H9 (cell line): ENCODE measurements at regions not wholly inside any gene's neighbourhood (a gene's known extent, or its start where the extent isn't known, plus 50 kb on each side); places are given as distances from the start of the nearest gene placed in this dataset.

Experiments used
- DNase-seq: peaks from one replicate; pipeline ENCODE4 v3.0.0-alpha.2; 2017
- H2AFZ ChIP-seq: one replicate; pipeline ENCODE4 v1.6.1; 2013; ENCODE audit warnings: mild to moderate bottlenecking, low read length, control low read depth, moderate library complexity
- H2AK5ac ChIP-seq: 2 replicates; pipeline ENCODE4 v1.6.1; 2013; ENCODE audit warnings: low read length, control low read depth, mixed read lengths; ENCODE audit not compliant: insufficient read length
- H2BK120ac ChIP-seq: one replicate; pipeline ENCODE4 v1.6.1; 2013; ENCODE audit warnings: low read depth, mild to moderate bottlenecking, low read length, control low read depth, inconsistent platforms; ENCODE audit not compliant: poor library complexity, severe bottlenecking
- H2BK12ac ChIP-seq: 2 replicates; pipeline ENCODE4 v1.6.1; 2013; ENCODE audit warnings: low read length, control low read depth, mixed read lengths, low read depth; ENCODE audit not compliant: insufficient read length
- H2BK15ac ChIP-seq: 2 replicates; pipeline ENCODE4 v1.6.1; 2013; ENCODE audit warnings: low read depth, low read length, control low read depth
- H2BK20ac ChIP-seq: one replicate; pipeline ENCODE4 v1.6.1; 2013; ENCODE audit warnings: low read depth, mild to moderate bottlenecking, low read length, control low read depth, inconsistent platforms; ENCODE audit not compliant: poor library complexity, severe bottlenecking
- H2BK5ac ChIP-seq: 2 replicates; pipeline ENCODE4 v1.6.1; 2013; ENCODE audit warnings: low read length, control low read depth, mixed read lengths; ENCODE audit not compliant: insufficient read length
- H3K14ac ChIP-seq: 2 replicates; pipeline ENCODE4 v1.6.1; 2013; ENCODE audit warnings: low read length, control low read depth; ENCODE audit not compliant: insufficient read depth
- H3K18ac ChIP-seq: 2 replicates; pipeline ENCODE4 v1.6.1; 2013; ENCODE audit warnings: low read depth, mild to moderate bottlenecking, mixed read lengths, low read length, control low read depth; ENCODE audit not compliant: insufficient read length
- H3K23ac ChIP-seq: 2 replicates; pipeline ENCODE4 v1.6.1; 2013; ENCODE audit warnings: low read length, control low read depth, mixed read lengths, low read depth; ENCODE audit not compliant: insufficient read length
- H3K23me2 ChIP-seq: 2 replicates; pipeline ENCODE4 v1.6.1; 2013; ENCODE audit warnings: low read depth, mild to moderate bottlenecking, mixed read lengths, low read length, control low read depth; ENCODE audit not compliant: insufficient read length, poor library complexity, severe bottlenecking
- H3K27ac ChIP-seq: 2 replicates; pipeline ENCODE4 v1.5.1; 2013; ENCODE audit warnings: low read length, control low read depth, mixed read lengths, low read depth; ENCODE audit not compliant: insufficient read length
- H3K27me3 ChIP-seq: 2 replicates; pipeline ENCODE4 v1.6.1; 2013; ENCODE audit warnings: low read length, control low read depth, inconsistent platforms; ENCODE audit not compliant: insufficient read depth
- H3K4ac ChIP-seq: 2 replicates; pipeline ENCODE4 v1.6.1; 2013; ENCODE audit warnings: low read depth, mild to moderate bottlenecking, control low read depth, inconsistent platforms, low read length, moderate library complexity
- H3K4me1 ChIP-seq: 2 replicates; pipeline ENCODE4 v1.6.1; 2013; ENCODE audit warnings: low read length, control low read depth, inconsistent platforms; ENCODE audit not compliant: insufficient read depth
- H3K4me2 ChIP-seq: 2 replicates; pipeline ENCODE4 v1.6.1; 2013; ENCODE audit warnings: low read length, control low read depth, mixed read lengths; ENCODE audit not compliant: insufficient read length, insufficient read depth
- H3K56ac ChIP-seq: 2 replicates; pipeline ENCODE4 v1.6.1; 2013; ENCODE audit warnings: low read depth, mild to moderate bottlenecking, mixed read lengths, low read length, control low read depth; ENCODE audit not compliant: insufficient read length
- H3K79me1 ChIP-seq: 2 replicates; pipeline ENCODE4 v1.6.1; 2013; ENCODE audit warnings: low read depth, mild to moderate bottlenecking, moderate library complexity, low read length, control low read depth, inconsistent platforms; ENCODE audit not compliant: insufficient read depth, poor library complexity, severe bottlenecking
- H3K79me2 ChIP-seq: 2 replicates; pipeline ENCODE4 v1.6.1; 2013; ENCODE audit warnings: low read length, control low read depth, inconsistent platforms; ENCODE audit not compliant: insufficient read depth
- H3K9ac ChIP-seq: 2 replicates; pipeline ENCODE4 v1.6.1; 2013; ENCODE audit warnings: low read length, control low read depth, mixed read lengths; ENCODE audit not compliant: insufficient read length; ENCODE audit errors: extremely low read depth
- H3K9me3 ChIP-seq: one replicate; pipeline ENCODE4 v1.6.1; 2013; ENCODE audit warnings: low read depth, low read length, inconsistent platforms; ENCODE audit not compliant: control insufficient read depth
- H3T11ph ChIP-seq: one replicate; pipeline ENCODE4 v1.6.1; 2013; ENCODE audit warnings: mild to moderate bottlenecking, low read length, control low read depth, inconsistent platforms
- H4K20me1 ChIP-seq: one replicate; pipeline ENCODE4 v1.6.1; 2013; ENCODE audit not compliant: control insufficient read depth, insufficient read length, insufficient read depth
- H4K5ac ChIP-seq: 2 replicates; pipeline ENCODE4 v1.6.1; 2013; ENCODE audit warnings: low read depth, mild to moderate bottlenecking, mixed read lengths, low read length, control low read depth; ENCODE audit not compliant: insufficient read length
- H4K8ac ChIP-seq: replicated peaks from 2 replicates; pipeline ENCODE4 v1.6.1; 2013; ENCODE audit warnings: low read length, control low read depth, mixed read lengths, low read depth; ENCODE audit not compliant: insufficient read length
- H4K91ac ChIP-seq: 2 replicates; pipeline ENCODE4 v1.6.1; 2013; ENCODE audit warnings: low read depth, mild to moderate bottlenecking, moderate library complexity, mixed read lengths, low read length, control low read depth; ENCODE audit not compliant: insufficient read length
- H3K27ac Mint-ChIP-seq, 3 experiments: 2 replicates in 2 of 3; 3 replicates in 1 of 3; pipeline ENCODE4 v1.8.0; 2020 to 2021; ENCODE audit warnings: mixed read lengths in 3 of 3, mild to moderate bottlenecking in 1 of 3, moderate library complexity in 1 of 3
- H3K27me3 Mint-ChIP-seq: 2 replicates; pipeline ENCODE4 v1.8.0; 2021; ENCODE audit warnings: low read depth, mild to moderate bottlenecking, moderate library complexity, mixed read lengths
- H3K36me3 Mint-ChIP-seq, 3 experiments: 2 replicates in 2 of 3; 3 replicates in 1 of 3; pipeline ENCODE4 v1.8.0; 2020 to 2021; ENCODE audit warnings: low read depth in 3 of 3, mixed read lengths in 3 of 3; ENCODE audit not compliant: insufficient read depth in 1 of 3
- H3K4me1 Mint-ChIP-seq, 2 experiments: 2 replicates each; pipeline ENCODE4 v1.8.0; 2020; ENCODE audit warnings: mixed read lengths in 2 of 2
- H3K4me3 Mint-ChIP-seq, 2 experiments: 2 replicates in 1 of 2; 3 replicates in 1 of 2; pipeline ENCODE4 v1.8.0; 2020 to 2021; ENCODE audit warnings: mild to moderate bottlenecking in 2 of 2, mixed read lengths in 2 of 2, moderate library complexity in 1 of 2
- H3K9me3 Mint-ChIP-seq, 2 experiments: 2 replicates in 1 of 2; 3 replicates in 1 of 2; pipeline ENCODE4 v1.8.0; 2020; ENCODE audit warnings: mild to moderate bottlenecking in 2 of 2, mixed read lengths in 2 of 2, moderate library complexity in 1 of 2
- CTCF ChIP-seq: fragments of 200-600 bp; sonication (generic); conservative IDR thresholded peaks from 3 replicates; pipeline ENCODE4 v1.8.0; 2021; ENCODE audit warnings: antibody characterized with exemption, mild to moderate bottlenecking
- WGBS: extraction: QIAGEN DNeasy Blood & Tissue Kit; methylation state at CpG from one replicate; pipeline ENCODE4 v1.1.7; 2013; ENCODE audit warnings: missing lambda C conversion rate, low lambda C conversion rate, mixed read lengths; ENCODE audit not compliant: insufficient read length; ENCODE audit errors: extremely low coverage; 5-methylcytosine and 5-hydroxymethylcytosine counted together

GRCh38 chr2:239498576-239498975, 97.8 kb upstream of the HDAC4 start:
- Histone ChIP-seq H3K9ac (no peak overlapping the region), H4K91ac (no peak overlapping the region), H3K79me2 (no peaks in the 10 kb centered on the region), H4K5ac (no peak overlapping the region), H4K8ac (no peak overlapping the region), H2BK15ac (no peak overlapping the region), H2AFZ (no peak overlapping the region), H3K4ac (no peak overlapping the region), H3K18ac (no peak overlapping the region), H4K20me1 (no peaks in the 10 kb centered on the region), H3K9me3 (no peaks in the 10 kb centered on the region), H2BK12ac (no peak overlapping the region), H3K23ac (no peak overlapping the region), H2BK5ac (no peak overlapping the region), H2AK5ac (no peak overlapping the region), H3T11ph (no peak overlapping the region), H3K27ac (no peak overlapping the region), H3K27me3 (no peaks in the 10 kb centered on the region), H3K4me2 (no peak overlapping the region), H3K56ac (no peak overlapping the region), H3K14ac (no peak overlapping the region), H3K4me1 (no peaks in the 10 kb centered on the region), H2BK20ac (no peak overlapping the region), H3K23me2 (no peaks in the 10 kb centered on the region), H3K79me1 (no peaks in the 10 kb centered on the region), H2BK120ac (no peak overlapping the region)
- no peak for TF ChIP-seq CTCF
- Mint-ChIP-seq H3K4me1 (peaks cover 4 to 7% of the 10 kb centered on the region in 2 experiments; a peak in 2 of 4 replicates), H3K27ac (peak overlapping the region in 2 of 3 experiments; percentile 36 to 90; a peak in 3 of 7 replicates), H3K4me3 (no peak overlapping the region), H3K9me3 (peaks cover 0 to 4% of the 10 kb centered on the region in 2 experiments; a peak in 3 of 5 replicates), H3K27me3 (peaks cover 17% of the 10 kb centered on the region), H3K36me3 (no peaks in the 10 kb centered on the region; a peak in 1 of 7 replicates)
- no peak for DNase-seq
- no CpG with 5 or more reads among the region's 16 CpGs for WGBS
